ENCODE measurements at regions not wholly inside any gene's neighbourhood (a gene's known extent, or its start where the extent isn't known, plus 50 kb on each side); places are given as distances from the start of the nearest gene placed in this dataset.
"Not testable (repeated sequence)": the region's sequence is repeated elsewhere in the genome, so short reads cannot be mapped to it uniquely, and the experiment has no call there.

- Histone ChIP-seq H3K4me1 (ENCODE audit: insufficient read depth, low read length, poor library complexity, severe bottlenecking) (peaks cover 7% of the 10 kb centered on the region), H3K27ac (ENCODE audit: low read depth, low read length, poor library complexity, severe bottlenecking) (no peak overlapping the region), H2AFZ (ENCODE audit: low read length) (no peak overlapping the region), H3K4me3 (ENCODE audit: low read depth, low read length, poor library complexity, severe bottlenecking) (no peak overlapping the region), H3K9me2 (ENCODE audit: insufficient read depth, low read length) (no peaks in the 10 kb centered on the region), H3K79me2 (ENCODE audit: insufficient read depth, low read depth, low read length) (no peaks in the 10 kb centered on the region), H4K20me1 (ENCODE audit: insufficient read depth, low read length) (no peaks in the 10 kb centered on the region), H3K36me3 (ENCODE audit: insufficient read depth, low read length) (no peaks in the 10 kb centered on the region), H3K9me3 (ENCODE audit: low read length) (no peaks in the 10 kb centered on the region), H3K4me2 (ENCODE audit: low read length) (no peak overlapping the region)
- no peak for DNase-seq (ENCODE audit: low spot score)
- ChIA-PET POLR2A (interaction anchor here (0.6 to 0.8 kb wide), 2 partner anchors 11 to 12 kb away, joined by 3 to 4 read pairs; no protein-coding TSS in a partner anchor), CTCF (ENCODE audit: unreplicated experiment) (no interaction called here)
- intact Hi-C loops (cut with micrococcal nuclease; ENCODE audit: unreplicated experiment) = no loop called here
- no TSS peak for BruUV-seq (replicated peaks)
- no peak for TF ChIP-seq CTCF (conservative IDR thresholded peaks at IDR 0.05; ENCODE audit: low read length)
- no peak for TF ChIP-seq EZH2phosphoT487 (IDR thresholded peaks at IDR 0.05; ENCODE audit: borderline replicate concordance, low read depth, low read length)
Observed at GRCh38 chr9:89690334-89690912, 85.6 kb downstream of the GADD45G start.

- Histone ChIP-seq H3K4me2 (ENCODE audit: low read length) (no peak overlapping the region), H3K4me1 (ENCODE audit: insufficient read depth, low read length, poor library complexity, severe bottlenecking) (peaks cover 6% of the 10 kb centered on the region), H3K36me3 (ENCODE audit: insufficient read depth, low read length) (no peaks in the 10 kb centered on the region), H3K9me3 (ENCODE audit: low read length) (no peaks in the 10 kb centered on the region), H3K4me3 (ENCODE audit: low read depth, low read length, poor library complexity, severe bottlenecking) (no peak overlapping the region), H3K79me2 (ENCODE audit: insufficient read depth, low read depth, low read length) (no peaks in the 10 kb centered on the region), H3K9me2 (ENCODE audit: insufficient read depth, low read length) (no peaks in the 10 kb centered on the region), H4K20me1 (ENCODE audit: insufficient read depth, low read length) (no peaks in the 10 kb centered on the region), H3K27ac (ENCODE audit: low read depth, low read length, poor library complexity, severe bottlenecking) (no peak overlapping the region), H2AFZ (ENCODE audit: low read length) (no peak overlapping the region)
- no peak for TF ChIP-seq CTCF (conservative IDR thresholded peaks at IDR 0.05; ENCODE audit: low read length)
- no peak for TF ChIP-seq EZH2phosphoT487 (IDR thresholded peaks at IDR 0.05; ENCODE audit: borderline replicate concordance, low read depth, low read length)
- no peak for DNase-seq (ENCODE audit: low spot score)
- no TSS peak for BruUV-seq (replicated peaks)
- ChIA-PET CTCF (ENCODE audit: unreplicated experiment) (no interaction called here), POLR2A (interaction anchor here (0.6 kb wide), 1 partner anchor 48 kb away, joined by 3 read pairs; no protein-coding TSS in a partner anchor)
- intact Hi-C loops (cut with micrococcal nuclease; ENCODE audit: unreplicated experiment) = no loop called here
Observed at GRCh38 chr9:89695441-89695891, 90.7 kb downstream of the GADD45G start.

- H3K27ac ChIP-seq (ENCODE audit: low read depth, low read length, poor library complexity, severe bottlenecking); H3K9me2 ChIP-seq (ENCODE audit: insufficient read depth, low read length); POLR2A ChIA-PET; H3K36me3 ChIP-seq (ENCODE audit: insufficient read depth, low read length); H2AFZ ChIP-seq (ENCODE audit: low read length); H3K4me2 ChIP-seq (ENCODE audit: low read length); H3K4me1 ChIP-seq (ENCODE audit: insufficient read depth, low read length, poor library complexity, severe bottlenecking); intact Hi-C loops (cut with micrococcal nuclease; ENCODE audit: unreplicated experiment); H3K4me3 ChIP-seq (ENCODE audit: low read depth, low read length, poor library complexity, severe bottlenecking); BruUV-seq (replicated peaks); DNase-seq (ENCODE audit: low spot score); H3K9me3 ChIP-seq (ENCODE audit: low read length); H3K79me2 ChIP-seq (ENCODE audit: insufficient read depth, low read depth, low read length); H4K20me1 ChIP-seq (ENCODE audit: insufficient read depth, low read length); CTCF ChIA-PET (ENCODE audit: unreplicated experiment): not testable (repeated sequence)
Observed at GRCh38 chr9:89695979-89696378, 91.2 kb downstream of the GADD45G start.

Measured in OCI-LY7 (cell line).